Epithelial cell of prostate (primary cell): ENCODE measurements at regions not wholly inside any gene's neighbourhood (a gene's known extent, or its start where the extent isn't known, plus 50 kb on each side); places are given as distances from the start of the nearest gene placed in this dataset.
"Not testable (repeated sequence)": the region's sequence is repeated elsewhere in the genome, so short reads cannot be mapped to it uniquely, and the experiment has no call there.

Source experiments
- DNase-seq: peaks from one replicate; pipeline ENCODE4 v3.0.0-alpha.2; 2011; ENCODE audit warnings: low read depth, low spot score
- H3K27ac ChIP-seq: fragments of 450-650 bp; 2 replicates; pipeline ENCODE4 v1.5.1; 2017; ENCODE audit warnings: mild to moderate bottlenecking

DNA sequence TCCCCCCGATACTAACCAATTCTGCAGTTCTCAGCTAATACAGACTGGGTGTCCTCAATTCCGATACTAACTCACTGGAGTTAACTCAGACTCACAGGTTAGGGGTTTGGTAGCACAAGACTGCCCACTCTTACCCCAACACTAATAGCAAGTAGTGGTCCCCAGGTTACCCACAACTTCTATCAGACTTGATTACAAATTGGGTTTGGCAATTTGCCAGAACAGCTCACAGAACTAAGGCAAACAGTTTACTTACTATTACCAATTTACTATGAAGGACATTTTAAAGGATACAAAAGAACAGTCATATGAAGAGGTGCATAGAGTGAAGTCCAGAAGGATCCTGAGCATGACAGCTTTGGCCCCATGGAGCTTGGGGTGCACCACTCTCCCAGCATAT is 201.8 kb upstream of the VCX start:
- DNase-seq: no peak
- H3K27ac ChIP-seq: no peak overlapping the region

- no peak overlapping the region for H3K27ac ChIP-seq
- DNase-seq: no peak
These were observed 202.6 kb upstream of the VCX start for GRCh38 chrX:7640392-7640791.

GRCh38 chrX:7638078-7638710 is 204.8 kb upstream of the VCX start:
- no peak overlapping the region for H3K27ac ChIP-seq
- no peak for DNase-seq

- no peak overlapping the region for H3K27ac ChIP-seq
- no peak for DNase-seq
These were observed 205.9 kb upstream of the VCX start for GRCh38 chrX:7637066-7637465.

- H3K27ac ChIP-seq: no peak overlapping the region
- DNase-seq: no peak
These were observed 207.4 kb upstream of the VCX start for GRCh38 chrX:7635604-7636003.

GRCh38 chrX:7620560-7620959 is 222.4 kb upstream of the VCX start:
- no peak for DNase-seq
- H3K27ac ChIP-seq: no peak overlapping the region

GRCh38 chrX:7617994-7618393 is 225.0 kb upstream of the VCX start:
- DNase-seq: no peak
- H3K27ac ChIP-seq: no peak overlapping the region

DNA sequence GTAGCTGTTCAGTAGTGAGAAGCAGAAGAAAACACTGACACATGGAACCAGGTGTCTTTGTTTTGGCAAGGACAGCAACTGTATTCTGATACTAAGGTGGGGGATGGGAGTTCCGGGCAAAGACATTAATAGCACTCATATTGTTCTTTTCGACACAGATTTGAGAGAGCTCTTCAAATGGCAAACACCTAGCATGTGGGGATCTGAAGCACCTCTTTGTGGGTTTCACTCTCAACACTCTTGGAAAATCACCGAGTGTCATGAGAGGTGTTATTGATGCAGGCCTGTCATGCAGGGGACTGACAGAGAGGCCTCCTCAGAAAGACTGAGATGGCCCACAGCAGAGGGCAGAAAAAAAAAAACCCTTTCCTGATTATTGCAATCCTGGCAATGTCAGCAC is 228.4 kb upstream of the VCX start:
- H3K27ac ChIP-seq: no peak overlapping the region
- no peak for DNase-seq

- DNase-seq, H3K27ac ChIP-seq: not testable (repeated sequence)
These were observed 234.3 kb upstream of the VCX start for GRCh38 chrX:7608625-7609024.

DNA sequence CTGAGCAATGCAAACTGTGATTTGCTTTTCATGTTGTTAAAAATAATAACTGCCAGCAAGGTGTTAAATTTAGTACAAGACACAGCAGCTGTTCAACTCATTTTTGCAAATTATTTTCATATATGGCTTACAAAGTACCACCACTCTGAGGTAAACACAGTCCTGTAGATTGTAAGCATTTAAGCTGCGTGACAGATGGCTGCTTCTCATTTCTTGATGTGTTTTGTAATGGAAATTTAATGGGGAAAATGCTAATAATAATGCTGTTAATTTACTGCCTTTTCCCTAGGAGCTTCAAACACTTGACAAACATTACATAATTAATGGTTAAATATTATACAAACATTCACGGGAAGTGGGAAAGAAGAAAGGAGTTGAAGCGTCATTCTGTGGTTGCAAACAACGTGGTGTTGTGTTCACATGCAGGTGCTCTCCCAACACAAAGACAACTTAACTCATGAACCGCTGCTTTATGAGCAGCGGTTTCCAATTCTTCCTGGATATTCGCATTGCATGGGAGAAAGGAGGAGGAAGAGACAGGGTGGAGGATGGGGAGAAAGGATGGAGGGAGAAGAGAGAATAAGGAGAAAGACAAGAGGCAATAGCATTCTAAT is 236.8 kb upstream of the VCX start:
- no peak for DNase-seq
- no peak overlapping the region for H3K27ac ChIP-seq

GRCh38 chrX:7603387-7603786 is 239.6 kb upstream of the VCX start:
- H3K27ac ChIP-seq: no peak overlapping the region
- no peak for DNase-seq

- no peak for DNase-seq
These were observed 246.1 kb upstream of the VCX start for GRCh38 chrX:7596822-7597221.

DNA sequence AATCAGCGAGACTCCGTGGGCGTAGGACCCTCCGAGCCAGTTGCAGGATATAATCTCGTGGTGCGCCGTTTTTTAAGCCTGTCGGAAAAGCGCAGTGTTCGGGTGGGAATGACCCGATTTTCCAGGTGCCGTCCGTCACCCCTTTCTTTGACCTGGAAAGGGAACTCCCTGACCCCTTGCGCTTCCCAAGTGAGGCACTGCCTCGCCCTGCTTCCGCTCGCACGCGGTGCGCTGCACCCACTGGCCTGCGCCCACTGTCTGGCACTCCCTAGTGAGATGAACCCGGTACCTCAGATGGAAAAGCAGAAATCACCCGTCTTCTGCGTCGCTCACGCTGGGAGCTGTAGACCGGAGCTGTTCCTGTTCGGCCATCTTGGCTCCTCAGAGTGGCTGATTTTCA is 249.6 kb upstream of the VCX start:
- DNase-seq, H3K27ac ChIP-seq: not testable (repeated sequence)

More at GRCh38 chrX:7596822-7597221, 246.1 kb upstream of the VCX start:
- no peak overlapping the region for H3K27ac ChIP-seq

- no peak overlapping the region for H3K27ac ChIP-seq
- no peak for DNase-seq
These were observed 256.8 kb upstream of the VCX start for GRCh38 chrX:7586126-7586525.

GRCh38 chrX:7582191-7582590 is 260.8 kb upstream of the VCX start:
- DNase-seq: no peak
- no peak overlapping the region for H3K27ac ChIP-seq

- DNase-seq: no peak
These were observed 262.8 kb upstream of the VCX start for GRCh38 chrX:7580127-7580526.

DNA sequence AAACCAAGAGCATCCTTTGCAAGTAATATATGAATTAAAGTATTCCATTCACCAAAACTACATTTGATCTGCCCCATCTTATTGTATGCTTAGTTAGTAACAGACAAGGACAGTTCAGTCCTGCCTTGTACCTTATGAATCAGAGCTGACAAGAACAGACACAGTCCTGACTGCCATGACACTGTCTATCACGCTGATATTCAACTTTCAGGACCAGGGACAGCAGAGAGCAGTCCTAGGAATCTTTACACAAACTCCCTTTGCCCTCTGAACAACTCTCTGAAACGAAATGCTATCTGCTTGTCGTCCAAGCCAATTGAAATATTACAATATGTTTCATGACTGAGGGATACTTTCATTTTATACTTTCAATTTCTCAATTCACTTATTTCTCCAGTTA is 268.6 kb upstream of the VCX start:
- peak; percentile 29 for DNase-seq
- H3K27ac ChIP-seq: no peak overlapping the region

More at GRCh38 chrX:7580127-7580526, 262.8 kb upstream of the VCX start:
- H3K27ac ChIP-seq: no peak overlapping the region

DNA sequence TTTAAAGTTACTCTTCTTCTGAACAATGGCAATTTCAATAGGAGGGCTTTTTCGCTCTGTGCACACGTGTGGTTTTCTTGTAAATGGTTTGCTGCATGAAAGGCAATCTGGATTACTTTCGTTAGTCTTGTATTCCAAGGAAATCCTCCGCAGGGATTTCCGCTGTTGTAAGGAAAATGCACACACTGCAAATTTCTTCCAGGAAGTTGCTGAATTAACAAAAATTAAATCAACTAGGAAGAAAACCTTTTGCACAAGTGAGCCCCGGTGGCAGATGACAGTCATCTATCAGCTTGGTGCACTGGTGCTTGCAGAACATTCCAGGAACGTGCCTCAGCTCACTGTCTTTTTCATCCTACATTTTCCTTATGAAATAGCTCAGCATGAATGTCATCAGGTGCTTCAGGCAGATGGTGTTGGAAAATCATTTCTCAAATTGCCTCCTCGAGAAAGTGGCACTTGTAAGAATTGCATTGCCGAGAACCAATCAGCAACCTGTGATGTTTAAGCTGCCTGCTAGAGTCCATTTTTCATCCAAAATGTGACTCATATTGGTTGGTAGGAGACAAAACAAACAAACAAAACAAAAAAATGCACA is 272.4 kb upstream of the VCX start:
- no peak overlapping the region for H3K27ac ChIP-seq
- no peak for DNase-seq

DNA sequence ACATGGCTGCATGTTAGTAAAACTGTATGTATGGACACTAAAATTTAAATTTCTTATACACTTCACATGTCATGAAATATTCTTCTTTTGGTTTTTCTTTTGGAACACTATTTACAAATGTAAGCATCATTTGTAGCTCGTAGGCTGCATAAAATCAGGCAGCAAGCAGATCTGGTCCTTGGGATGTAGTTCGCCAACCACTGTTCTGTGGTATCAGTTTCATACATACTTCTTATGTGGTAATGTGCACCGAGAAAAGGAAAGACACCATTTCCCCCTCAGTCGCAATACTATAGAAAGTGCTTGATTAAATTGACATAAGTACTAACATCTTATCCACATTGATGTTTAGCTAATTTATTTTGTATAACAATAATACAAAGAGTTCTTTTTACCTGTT is 274.4 kb upstream of the VCX start:
- DNase-seq: no peak

GRCh38 chrX:7568130-7568529 is 274.8 kb upstream of the VCX start:
- no peak overlapping the region for H3K27ac ChIP-seq
- DNase-seq: no peak

More for the DNA sequence above, 274.4 kb upstream of the VCX start:
- H3K27ac ChIP-seq: no peak overlapping the region

- DNase-seq: no peak
These were observed 290.2 kb upstream of the VCX start for GRCh38 chrX:7552760-7553159.

DNA sequence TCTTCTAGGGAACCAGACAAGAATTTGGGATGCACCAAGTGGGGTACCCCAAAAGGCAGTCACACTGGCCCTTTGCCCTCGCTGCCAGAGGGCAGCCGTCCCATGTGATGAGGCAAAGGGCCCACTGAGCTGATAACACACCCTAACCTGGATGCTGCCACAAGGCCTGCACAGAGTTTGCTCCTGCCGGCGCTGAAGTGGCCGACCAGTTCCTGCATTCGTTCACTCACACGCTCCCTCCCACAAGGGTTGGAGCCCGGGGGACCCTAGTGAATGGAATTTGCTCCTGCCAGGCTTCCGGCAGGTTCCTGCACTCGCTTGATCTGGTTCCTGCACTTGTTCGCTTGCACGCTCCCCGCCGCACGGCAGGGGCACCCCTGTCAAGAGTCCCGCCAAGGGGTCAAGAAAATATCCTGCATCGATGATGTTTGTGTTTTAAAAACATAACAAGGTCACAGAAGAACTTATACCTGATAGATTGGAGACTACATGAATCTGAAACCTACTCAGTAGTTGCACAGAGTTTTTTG is 296.4 kb upstream of the VCX start:
- DNase-seq: no peak
- no peak overlapping the region for H3K27ac ChIP-seq

More at GRCh38 chrX:7552760-7553159, 290.2 kb upstream of the VCX start:
- H3K27ac ChIP-seq: no peak overlapping the region
